H1 (cell line): ENCODE measurements at regions not wholly inside any gene's neighbourhood (a gene's known extent, or its start where the extent isn't known, plus 50 kb on each side); places are given as distances from the start of the nearest gene placed in this dataset.
A peak's percentile ranks its signal among the peaks of the same experiment; 100 is the strongest.

Experiments
- CTCF ChIA-PET: fragments of 300-600 bp; sonication (Branson Sonifier 250); formaldehyde crosslinking; loops from one replicate; lab custom pipeline; 2021; ENCODE audit not compliant: partially characterized antibody; lab: Charles Lee
- POLR2A ChIA-PET: fragments of 300-600 bp; sonication (Branson Sonifier 250); formaldehyde crosslinking; loops from one replicate; lab custom pipeline; 2021; ENCODE audit warnings: inconsistent platforms; ENCODE audit not compliant: partially characterized antibody; lab: Charles Lee
- DNase-seq, 2 experiments: peaks; one replicate each; pipeline versions ENCODE4 v3.0.0 to v3.0.0-alpha.2; 2010 to 2022; ENCODE audit warnings: low spot score in 2 of 2, low read depth in 1 of 2, mixed read lengths in 1 of 2
- FAIRE-seq: peaks from 2 replicates; lab custom pipeline; 2011; peaks lifted over from hg19 to GRCh38; lab: Jason Lieb, UNC
- H2AFZ ChIP-seq: 2 replicates; pipeline ENCODE4 v1.8.1; 2012; ENCODE audit warnings: low read length, inconsistent platforms
- H2AK5ac ChIP-seq: 2 replicates; pipeline ENCODE4 v1.6.1; 2013; ENCODE audit warnings: low read depth, low read length
- H2BK120ac ChIP-seq: replicated peaks from 2 replicates; pipeline ENCODE3; 2013; ENCODE audit warnings: low read depth, low read length, inconsistent platforms
- H2BK12ac ChIP-seq: 2 replicates; pipeline ENCODE4 v1.6.1; 2013; ENCODE audit warnings: low read depth, low read length
- H2BK15ac ChIP-seq: 2 replicates; pipeline ENCODE4 v1.6.1; 2013; ENCODE audit warnings: low read length
- H2BK20ac ChIP-seq: 2 replicates; pipeline ENCODE4 v1.6.1; 2013; ENCODE audit warnings: low read length
- H2BK5ac ChIP-seq: 2 replicates; pipeline ENCODE4 v1.6.1; 2013; ENCODE audit warnings: low read depth, low read length
- H3K14ac ChIP-seq: 2 replicates; pipeline ENCODE4 v1.6.1; 2013; ENCODE audit warnings: inconsistent platforms; ENCODE audit not compliant: insufficient read length
- H3K18ac ChIP-seq: 2 replicates; pipeline ENCODE4 v1.6.1; 2013; ENCODE audit warnings: low read length; ENCODE audit errors: extremely low read depth
- H3K23ac ChIP-seq: 2 replicates; pipeline ENCODE4 v1.6.1; 2013; ENCODE audit warnings: inconsistent platforms; ENCODE audit not compliant: insufficient read length
- H3K23me2 ChIP-seq: 2 replicates; pipeline ENCODE4 v1.6.1; 2013; ENCODE audit warnings: low read depth, low read length
- H3K27ac ChIP-seq: 2 replicates; pipeline ENCODE4 v1.6.1; 2011; ENCODE audit warnings: low read depth, low read length, inconsistent platforms
- H3K27me3 ChIP-seq, 4 experiments: replicated peaks in 1 of 4; 1 replicate in 1 of 4; 2 replicates in 3 of 4; pipeline versions ENCODE4 v1.6.1 to v1.8.1; 2011 to 2013; ENCODE audit warnings: low read length in 3 of 4, mild to moderate bottlenecking in 3 of 4, inconsistent platforms in 2 of 4, mixed read lengths in 2 of 4, moderate library complexity in 1 of 4; ENCODE audit not compliant: control insufficient read depth in 3 of 4, insufficient read depth in 3 of 4; ENCODE audit errors: extremely low read depth in 1 of 4
- H3K36me3 ChIP-seq, 4 experiments: 2 replicates each; pipeline versions ENCODE4 v1.6.1 to v1.8.1; 2011 to 2013; ENCODE audit warnings: mild to moderate bottlenecking in 4 of 4, low read length in 3 of 4, moderate library complexity in 2 of 4, control low read depth in 1 of 4, inconsistent platforms in 1 of 4; ENCODE audit not compliant: insufficient read depth in 4 of 4, control insufficient read depth in 2 of 4
- H3K4ac ChIP-seq: replicated peaks from 2 replicates; pipeline ENCODE3; 2013; ENCODE audit warnings: low read length, low read depth, mixed read lengths, inconsistent platforms; ENCODE audit not compliant: insufficient read length
- H3K4me1 ChIP-seq, 4 experiments: replicated peaks in 1 of 4; 1 replicate in 1 of 4; 2 replicates in 3 of 4; pipeline versions ENCODE4 v1.6.1 to v1.8.1; 2011 to 2013; ENCODE audit warnings: low read length in 3 of 4, inconsistent platforms in 2 of 4, mixed read lengths in 1 of 4; ENCODE audit not compliant: insufficient read depth in 4 of 4, control insufficient read depth in 3 of 4
- H3K4me2 ChIP-seq, 2 experiments: 2 replicates each; pipeline versions ENCODE4 v1.6.1 to v1.8.1; 2011 to 2013; ENCODE audit warnings: low read depth in 2 of 2, low read length in 2 of 2, control low read depth in 1 of 2, inconsistent platforms in 1 of 2, mild to moderate bottlenecking in 1 of 2; ENCODE audit not compliant: insufficient read depth in 1 of 2
- H3K4me3 ChIP-seq, 4 experiments: fragments of 200-600, 300-600 bp in 1 of 4; sonication (generic), shearing (Covaris generic), sonication (Bioruptor Twin) in 1 of 4; 2 replicates each; pipeline versions ENCODE4 v1.5.1 to v1.8.1; 2011 to 2016; ENCODE audit warnings: low read length in 4 of 4, low read depth in 3 of 4, control low read depth in 2 of 4, inconsistent platforms in 2 of 4, mild to moderate bottlenecking in 2 of 4, mixed read lengths in 1 of 4, moderate library complexity in 1 of 4; ENCODE audit not compliant: insufficient read depth in 2 of 4; ENCODE audit errors: extremely low read depth in 1 of 4
- H3K56ac ChIP-seq: replicated peaks from 2 replicates; pipeline ENCODE3; 2013; ENCODE audit warnings: low read depth, mild to moderate bottlenecking, mixed read lengths, low read length, inconsistent platforms; ENCODE audit not compliant: insufficient read length
- H3K79me1 ChIP-seq: 2 replicates; pipeline ENCODE4 v1.6.1; 2013; ENCODE audit warnings: low read depth, low read length, control low read depth
- H3K79me2 ChIP-seq, 2 experiments: 2 replicates each; pipeline versions ENCODE4 v1.6.1 to v1.8.1; 2012 to 2013; ENCODE audit warnings: low read length in 2 of 2, mild to moderate bottlenecking in 2 of 2, inconsistent platforms in 1 of 2; ENCODE audit not compliant: insufficient read depth in 2 of 2, control insufficient read depth in 1 of 2
- H3K9ac ChIP-seq, 4 experiments: replicated peaks in 1 of 4; 1 replicate in 1 of 4; 2 replicates in 3 of 4; pipeline versions ENCODE4 v1.6.1 to v1.8.1; 2011 to 2013; ENCODE audit warnings: low read depth in 3 of 4, low read length in 3 of 4, control low read depth in 2 of 4, mild to moderate bottlenecking in 2 of 4, moderate library complexity in 2 of 4, inconsistent platforms in 1 of 4; ENCODE audit errors: extremely low read depth in 1 of 4
- H3K9me3 ChIP-seq, 2 experiments: 2 replicates each; pipeline versions ENCODE4 v1.6.1 to v1.8.1; 2012 to 2013; ENCODE audit warnings: mild to moderate bottlenecking in 2 of 2, moderate library complexity in 2 of 2, control low read depth in 1 of 2, inconsistent platforms in 1 of 2, low read depth in 1 of 2, low read length in 1 of 2, mixed read lengths in 1 of 2; ENCODE audit not compliant: insufficient read depth in 2 of 2
- H4K20me1 ChIP-seq, 2 experiments: replicated peaks in 1 of 2; 2 replicates each; pipeline versions ENCODE3 to v1.8.1; 2011 to 2013; ENCODE audit warnings: inconsistent platforms in 2 of 2, low read length in 2 of 2, mild to moderate bottlenecking in 1 of 2; ENCODE audit not compliant: insufficient read depth in 2 of 2, control insufficient read depth in 1 of 2
- H4K5ac ChIP-seq: 2 replicates; pipeline ENCODE4 v1.6.1; 2013; ENCODE audit warnings: low read length, low read depth, mixed read lengths, inconsistent platforms; ENCODE audit not compliant: insufficient read length
- H4K8ac ChIP-seq: 2 replicates; pipeline ENCODE4 v1.8.0; 2013; ENCODE audit warnings: mild to moderate bottlenecking, moderate library complexity, low read length, inconsistent platforms; ENCODE audit not compliant: insufficient read depth; ENCODE audit errors: extremely low read depth
- H4K91ac ChIP-seq: replicated peaks from 2 replicates; pipeline ENCODE3; 2013; ENCODE audit warnings: low read length, mixed read lengths, inconsistent platforms; ENCODE audit not compliant: insufficient read length
- CTCF ChIP-seq, 3 experiments: IDR thresholded peaks; 1 replicate in 2 of 3; 2 replicates in 1 of 3; pipeline versions ENCODE4 v1.5.1 to v1.6.1; 2011; ENCODE audit warnings: low read length in 3 of 3, mild to moderate bottlenecking in 3 of 3, inconsistent platforms in 2 of 3, low read depth in 1 of 3, moderate library complexity in 1 of 3; ENCODE audit not compliant: insufficient read depth in 1 of 3; ENCODE audit errors: control extremely low read depth in 1 of 3
- KDM1A ChIP-seq: fragments of 200-600, 300-600 bp; sonication (generic); IDR thresholded peaks from 2 replicates; pipeline ENCODE4 v1.7.1; 2016; ENCODE audit warnings: mild to moderate bottlenecking, low read length, borderline replicate concordance
- RAD21 ChIP-seq, 2 experiments: IDR thresholded peaks in 1 of 2; conservative IDR thresholded peaks in 1 of 2; 2 replicates each; pipeline ENCODE4 v1.6.1; 2011; ENCODE audit warnings: low read depth in 2 of 2, low read length in 2 of 2, improper control_type of control experiment in 1 of 2, inconsistent platforms in 1 of 2, mild to moderate bottlenecking in 1 of 2, moderate library complexity in 1 of 2
- SIN3A ChIP-seq, 2 experiments: IDR thresholded peaks in 1 of 2; conservative IDR thresholded peaks in 1 of 2; 2 replicates each; pipeline ENCODE4 v1.6.1; 2011 to 2012; ENCODE audit warnings: low read length in 2 of 2, improper control_type of control experiment in 1 of 2, low read depth in 1 of 2, mild to moderate bottlenecking in 1 of 2
- WGBS, 2 experiments: shearing (Covaris generic) in 1 of 2; methylation state at CpG; one replicate each; pipeline versions ENCODE4 v1.1.6 to v1.1.7; 2013 to 2015; ENCODE audit warnings: low lambda C conversion rate in 2 of 2, mixed read lengths in 2 of 2, inconsistent platforms in 1 of 2, low coverage in 1 of 2, missing lambda C conversion rate in 1 of 2; ENCODE audit not compliant: insufficient replicate concordance in 2 of 2, insufficient coverage in 1 of 2, insufficient read length in 1 of 2; ENCODE audit errors: extremely low coverage in 1 of 2, missing lambda C conversion rate in 1 of 2; 5-methylcytosine and 5-hydroxymethylcytosine counted together

GRCh38 chr7:26091933-26092332 lies 60.1 kb upstream of the NFE2L3 start:
- Histone ChIP-seq H2AFZ (no peak overlapping the region), H3K9ac (no peak overlapping the region), H2BK12ac (no peak overlapping the region), H3K23ac (no peak overlapping the region), H3K27me3 (no peaks in the 10 kb centered on the region), H3K9me3 (no peaks in the 10 kb centered on the region), H3K18ac (no peak overlapping the region), H3K4ac (no peak overlapping the region), H3K4me2 (no peak overlapping the region), H2BK15ac (no peak overlapping the region), H3K27ac (no peak overlapping the region), H3K14ac (no peak overlapping the region), H2BK20ac (no peak overlapping the region), H3K4me3 (no peak overlapping the region), H3K4me1 (peaks cover 0 to 3% (median 3%) of the 10 kb centered on the region in 4 experiments; a peak in 3 of 7 replicates), H4K20me1 (no peaks in the 10 kb centered on the region), H4K91ac (no peak overlapping the region), H3K36me3 (no peaks in the 10 kb centered on the region), H4K8ac (no peak overlapping the region), H2AK5ac (no peak overlapping the region), H3K79me2 (no peaks in the 10 kb centered on the region), H2BK120ac (no peak overlapping the region), H3K23me2 (no peaks in the 10 kb centered on the region; the same call in 1 of the 2 replicates), H3K56ac (no peak overlapping the region), H4K5ac (no peak overlapping the region), H3K79me1 (no peaks in the 10 kb centered on the region), H2BK5ac (no peak overlapping the region)
- WGBS, 2 experiments, result 77% methylated on average over 4 of the region's 4 CpGs; no CpG with 5 or more reads in 1 of the 2 experiments
- TF ChIP-seq CTCF (IDR thresholded peaks at IDR 0.05; ENCODE audit: control extremely low read depth in 1 of 3, insufficient read depth in 1 of 3, low read depth in 1 of 3, low read length in 3 of 3) (peak; percentile 21 to 30 (median 28)), RAD21 (IDR thresholded peaks at IDR 0.05 in 1 of 2, conservative IDR thresholded peaks at IDR 0.05 in 1 of 2; ENCODE audit: low read depth in 2 of 2, low read length in 2 of 2) (peak; percentile 47 to 49), KDM1A (no peak), SIN3A (conservative IDR thresholded peaks at IDR 0.05 in 1 of 2, IDR thresholded peaks at IDR 0.05 in 1 of 2; ENCODE audit: low read depth in 1 of 2, low read length in 2 of 2) (no peak)
- CTCF ChIA-PET, result interaction anchor here (0.9 to 5.8 kb wide), 25 partner anchors 11 to 273 kb away, joined by 3 to 79 read pairs (median 5); no protein-coding TSS in a partner anchor
- DNase-seq, result no peak
- POLR2A ChIA-PET, result interaction anchor here (0.8 to 18.1 kb wide), 4 partner anchors 8 to 104 kb away, joined by 3 to 230 read pairs (median 40); partner anchors contain the start of genes CBX3 and HNRNPA2B1
- FAIRE-seq, result peak; percentile 82
